ENCODE measurements at regions not wholly inside any gene's neighbourhood (a gene's known extent, or its start where the extent isn't known, plus 50 kb on each side); places are given as distances from the start of the nearest gene placed in this dataset.

GRCh38 chr11:106427736-106428135 is 350.3 kb downstream of the AASDHPPT start:
- TF ChIP-seq, protein P1, sequence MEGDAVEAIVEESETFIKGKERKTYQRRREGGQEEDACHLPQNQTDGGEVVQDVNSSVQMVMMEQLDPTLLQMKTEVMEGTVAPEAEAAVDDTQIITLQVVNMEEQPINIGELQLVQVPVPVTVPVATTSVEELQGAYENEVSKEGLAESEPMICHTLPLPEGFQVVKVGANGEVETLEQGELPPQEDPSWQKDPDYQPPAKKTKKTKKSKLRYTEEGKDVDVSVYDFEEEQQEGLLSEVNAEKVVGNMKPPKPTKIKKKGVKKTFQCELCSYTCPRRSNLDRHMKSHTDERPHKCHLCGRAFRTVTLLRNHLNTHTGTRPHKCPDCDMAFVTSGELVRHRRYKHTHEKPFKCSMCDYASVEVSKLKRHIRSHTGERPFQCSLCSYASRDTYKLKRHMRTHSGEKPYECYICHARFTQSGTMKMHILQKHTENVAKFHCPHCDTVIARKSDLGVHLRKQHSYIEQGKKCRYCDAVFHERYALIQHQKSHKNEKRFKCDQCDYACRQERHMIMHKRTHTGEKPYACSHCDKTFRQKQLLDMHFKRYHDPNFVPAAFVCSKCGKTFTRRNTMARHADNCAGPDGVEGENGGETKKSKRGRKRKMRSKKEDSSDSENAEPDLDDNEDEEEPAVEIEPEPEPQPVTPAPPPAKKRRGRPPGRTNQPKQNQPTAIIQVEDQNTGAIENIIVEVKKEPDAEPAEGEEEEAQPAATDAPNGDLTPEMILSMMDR (CRISPR knock-in tag; IDR thresholded peaks at IDR 0.05): no peak
- TF ChIP-seq SMAD3 (CRISPR knock-in tag; IDR thresholded peaks at IDR 0.05) (no peak), KDM5A (IDR thresholded peaks at IDR 0.05; ENCODE audit: borderline replicate concordance, low read length) (no peak), CCAR2 (optimal IDR thresholded peaks at IDR 0.05; ENCODE audit: low read depth, low read length) (no peak), MED8 (CRISPR knock-in tag; IDR thresholded peaks at IDR 0.05; ENCODE audit: insufficient replicate concordance) (no peak), CREB1 (IDR thresholded peaks at IDR 0.05) (no peak), CREB1 (CRISPR knock-in tag; IDR thresholded peaks at IDR 0.05) (no peak), FOXM1 (CRISPR knock-in tag; IDR thresholded peaks at IDR 0.05) (no peak), ZNF644 (CRISPR knock-in tag; IDR thresholded peaks at IDR 0.05; ENCODE audit: low read depth) (no peak), ZNF232 (CRISPR knock-in tag; IDR thresholded peaks at IDR 0.05; ENCODE audit: borderline replicate concordance) (no peak), ZSCAN25 (CRISPR knock-in tag; IDR thresholded peaks at IDR 0.05) (no peak), GABPA (IDR thresholded peaks at IDR 0.05; ENCODE audit: low read depth, low read length) (no peak), GABPA (CRISPR knock-in tag; IDR thresholded peaks at IDR 0.05; ENCODE audit: low read depth) (no peak), ZNF280B (CRISPR knock-in tag; IDR thresholded peaks at IDR 0.05; ENCODE audit: borderline replicate concordance) (no peak), BRF2 (CRISPR knock-in tag; IDR thresholded peaks at IDR 0.05) (no peak)
- TF ChIP-seq, protein P2, sequence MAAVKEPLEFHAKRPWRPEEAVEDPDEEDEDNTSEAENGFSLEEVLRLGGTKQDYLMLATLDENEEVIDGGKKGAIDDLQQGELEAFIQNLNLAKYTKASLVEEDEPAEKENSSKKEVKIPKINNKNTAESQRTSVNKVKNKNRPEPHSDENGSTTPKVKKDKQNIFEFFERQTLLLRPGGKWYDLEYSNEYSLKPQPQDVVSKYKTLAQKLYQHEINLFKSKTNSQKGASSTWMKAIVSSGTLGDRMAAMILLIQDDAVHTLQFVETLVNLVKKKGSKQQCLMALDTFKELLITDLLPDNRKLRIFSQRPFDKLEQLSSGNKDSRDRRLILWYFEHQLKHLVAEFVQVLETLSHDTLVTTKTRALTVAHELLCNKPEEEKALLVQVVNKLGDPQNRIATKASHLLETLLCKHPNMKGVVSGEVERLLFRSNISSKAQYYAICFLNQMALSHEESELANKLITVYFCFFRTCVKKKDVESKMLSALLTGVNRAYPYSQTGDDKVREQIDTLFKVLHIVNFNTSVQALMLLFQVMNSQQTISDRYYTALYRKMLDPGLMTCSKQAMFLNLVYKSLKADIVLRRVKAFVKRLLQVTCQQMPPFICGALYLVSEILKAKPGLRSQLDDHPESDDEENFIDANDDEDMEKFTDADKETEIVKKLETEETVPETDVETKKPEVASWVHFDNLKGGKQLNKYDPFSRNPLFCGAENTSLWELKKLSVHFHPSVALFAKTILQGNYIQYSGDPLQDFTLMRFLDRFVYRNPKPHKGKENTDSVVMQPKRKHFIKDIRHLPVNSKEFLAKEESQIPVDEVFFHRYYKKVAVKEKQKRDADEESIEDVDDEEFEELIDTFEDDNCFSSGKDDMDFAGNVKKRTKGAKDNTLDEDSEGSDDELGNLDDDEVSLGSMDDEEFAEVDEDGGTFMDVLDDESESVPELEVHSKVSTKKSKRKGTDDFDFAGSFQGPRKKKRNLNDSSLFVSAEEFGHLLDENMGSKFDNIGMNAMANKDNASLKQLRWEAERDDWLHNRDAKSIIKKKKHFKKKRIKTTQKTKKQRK (IDR thresholded peaks at IDR 0.05; ENCODE audit: low read length): no peak
